K562 (cell line): ENCODE measurements at regions not wholly inside any gene's neighbourhood (a gene's known extent, or its start where the extent isn't known, plus 50 kb on each side); places are given as distances from the start of the nearest gene placed in this dataset.

Experiments used
- ATAC-seq: fragments of 200-7000 bp; cut with Tn5 transposase; 3 replicates; pipeline ENCODE4 v1.9.1; 2020; ENCODE audit warnings: moderate library complexity
- BruUV-seq: library from RNA; stranded (reverse); fragments of 400-500 nt; replicated peaks from 2 replicates; lab custom pipeline; 2021; lab: Mats Ljungman, UMichigan
- CTCF ChIA-PET: fragments of 300-600 bp; formaldehyde crosslinking; extraction: SDS; loops from one replicate; lab custom pipeline; 2021; ENCODE audit warnings: low intra/inter-chr PET ratio; lab: Yijun Ruan, JAX
- POLR2A ChIA-PET: fragments of 300-600, 350-650 bp; sonication (Branson Sonifier 250); formaldehyde crosslinking; extraction: SDS; loops from one replicate; lab custom pipeline; 2021; ENCODE audit warnings: antibody characterized with exemption, inconsistent platforms; lab: Yijun Ruan, JAX
- DNase-seq, 4 experiments: peaks; one replicate each; pipeline versions ENCODE4 v3.0.0 to v3.0.0-alpha.2; 2011 to 2018; ENCODE audit warnings: low spot score in 3 of 4, mixed read lengths in 3 of 4; ENCODE audit errors: extremely low read depth in 1 of 4
- FAIRE-seq: peaks from 2 replicates; lab custom pipeline; 2011; peaks lifted over from hg19 to GRCh38; lab: Jason Lieb, UNC
- H2AFZ ChIP-seq: 2 replicates; pipeline ENCODE4 v1.6.0; 2011; ENCODE audit warnings: low read depth, low read length, control low read depth, inconsistent platforms
- H3K27ac ChIP-seq: fragments of 200-600 bp; 3 replicates; pipeline ENCODE4 v1.8.0; 2011; ENCODE audit warnings: low read depth, mild to moderate bottlenecking, control low read depth, inconsistent platforms, low read length, moderate library complexity, mixed read lengths; ENCODE audit errors: extremely low read depth
- H3K27me3 ChIP-seq, 2 experiments: fragments of 300-600 bp in 1 of 2; 2 replicates in 1 of 2; 3 replicates in 1 of 2; pipeline versions ENCODE4 v1.6.0 to v1.8.0; 2011; ENCODE audit warnings: inconsistent platforms in 2 of 2, low read length in 2 of 2, mild to moderate bottlenecking in 1 of 2, mixed read lengths in 1 of 2, moderate library complexity in 1 of 2; ENCODE audit not compliant: control insufficient read depth in 2 of 2, insufficient read depth in 2 of 2
- H3K36me3 ChIP-seq: fragments of 300-600 bp; 3 replicates; pipeline ENCODE4 v1.8.0; 2011; ENCODE audit warnings: mild to moderate bottlenecking, low read length, inconsistent platforms; ENCODE audit not compliant: control insufficient read depth, insufficient read depth
- H3K4me1 ChIP-seq, 2 experiments: fragments of 200-600 bp in 1 of 2; replicated peaks in 1 of 2; 2 replicates in 1 of 2; 3 replicates in 1 of 2; pipeline versions ENCODE4 v1.5.1 to v1.8.0; 2011; ENCODE audit warnings: inconsistent platforms in 2 of 2, low read length in 2 of 2, mild to moderate bottlenecking in 1 of 2, mixed read lengths in 1 of 2, moderate library complexity in 1 of 2; ENCODE audit not compliant: control insufficient read depth in 2 of 2, insufficient read depth in 2 of 2
- H3K4me2 ChIP-seq: 2 replicates; pipeline ENCODE4 v1.6.1; 2011; ENCODE audit warnings: low read length, control low read depth, inconsistent platforms, mixed read lengths; ENCODE audit not compliant: insufficient read depth
- H3K4me3 ChIP-seq: fragments of 200-600 bp; sonication (generic), shearing (Covaris generic); 2 replicates; pipeline ENCODE4 v1.5.1; 2016; ENCODE audit warnings: control low read depth, inconsistent platforms
- H3K79me2 ChIP-seq: fragments of 200-600 bp; 3 replicates; pipeline ENCODE4 v1.8.0; 2011; ENCODE audit warnings: low read length, inconsistent platforms; ENCODE audit not compliant: control insufficient read depth, insufficient read depth
- H3K9ac ChIP-seq, 2 experiments: 2 replicates each; pipeline versions ENCODE4 v1.6.0 to v1.6.1; 2011; ENCODE audit warnings: low read depth in 2 of 2, low read length in 2 of 2, control low read depth in 1 of 2, inconsistent platforms in 1 of 2, mild to moderate bottlenecking in 1 of 2, mixed read lengths in 1 of 2; ENCODE audit not compliant: insufficient read depth in 1 of 2
- H3K9me1 ChIP-seq: one replicate; pipeline ENCODE4 v1.6.0; 2011; ENCODE audit warnings: inconsistent platforms, mild to moderate bottlenecking, low read length, moderate library complexity; ENCODE audit not compliant: control insufficient read depth, insufficient read depth
- H3K9me3 ChIP-seq: replicated peaks from 2 replicates; pipeline ENCODE4 v1.5.1; 2011; ENCODE audit warnings: low read depth, low read length, inconsistent platforms; ENCODE audit not compliant: control insufficient read depth, insufficient read depth
- H4K20me1 ChIP-seq: replicated peaks from 2 replicates; pipeline ENCODE4 v1.6.1; 2011; ENCODE audit warnings: low read length, inconsistent platforms, mixed read lengths; ENCODE audit not compliant: control insufficient read depth, insufficient read depth
- CBX1 ChIP-seq: sonication (generic); IDR thresholded peaks from 2 replicates; pipeline ENCODE4 v1.6.1; 2016; ENCODE audit warnings: antibody characterized with exemption, low read depth, mild to moderate bottlenecking
- CTCF ChIP-seq, 3 experiments: IDR thresholded peaks in 2 of 3; conservative IDR thresholded peaks in 1 of 3; 2 replicates each; pipeline ENCODE4 v1.5.1; 2011 to 2012; ENCODE audit warnings: low read length in 3 of 3, mild to moderate bottlenecking in 3 of 3, control low read depth in 2 of 3, improper control_type of control experiment in 1 of 3, inconsistent platforms in 1 of 3, low read depth in 1 of 3, mixed read lengths in 1 of 3, moderate library complexity in 1 of 3; ENCODE audit not compliant: insufficient read depth in 2 of 3
- HDAC2 ChIP-seq: fragments of 450-650 bp; IDR thresholded peaks from 2 replicates; pipeline ENCODE4 v1.6.1; 2016; ENCODE audit warnings: mild to moderate bottlenecking
- HDGF ChIP-seq: fragments of 450-650 bp; IDR thresholded peaks from 2 replicates; pipeline ENCODE4 v1.6.1; 2016
- KDM2B ChIP-seq: fragments of 250-450 bp; sonication (Bioruptor Pico); IDR thresholded peaks from 2 replicates; pipeline ENCODE4 v1.8.0; 2021; ENCODE audit warnings: mild to moderate bottlenecking, moderate library complexity
- MCM3 ChIP-seq: fragments of 450-650 bp; IDR thresholded peaks from 2 replicates; pipeline ENCODE4 v1.6.1; 2016
- NKRF ChIP-seq: fragments of 450-650 bp; IDR thresholded peaks from 2 replicates; pipeline ENCODE4 v1.6.1; 2016; ENCODE audit warnings: borderline replicate concordance
- PRMT5 ChIP-seq: sonication (generic); formaldehyde crosslinking; IDR thresholded peaks from 2 replicates; pipeline ENCODE4 v1.5.0; 2020; ENCODE audit warnings: missing genetic modification reagents
- RFX5 ChIP-seq: IDR thresholded peaks from 2 replicates; pipeline ENCODE4 v1.6.1; 2011; ENCODE audit warnings: low read depth, mild to moderate bottlenecking, improper control_type of control experiment, low read length
- SMARCC2 ChIP-seq: fragments of 450-650 bp; IDR thresholded peaks from 2 replicates; pipeline ENCODE4 v1.6.1; 2017; ENCODE audit warnings: antibody characterized with exemption, moderate library complexity, mild to moderate bottlenecking, low read depth
- ZBTB8A ChIP-seq: fragments of 450-650 bp; IDR thresholded peaks from 2 replicates; pipeline ENCODE4 v1.6.1; 2018; ENCODE audit warnings: mild to moderate bottlenecking, moderate library complexity; ENCODE audit not compliant: partially characterized antibody
- ZFX ChIP-seq: sonication (generic); formaldehyde crosslinking; IDR thresholded peaks from 2 replicates; pipeline ENCODE4 v1.8.0; 2022; ENCODE audit warnings: mild to moderate bottlenecking, missing genetic modification reagents, moderate library complexity
- ZNF444 ChIP-seq: fragments of 250-450 bp; sonication (Bioruptor Pico); IDR thresholded peaks from 2 replicates; pipeline ENCODE4 v1.4.0; 2020; ENCODE audit warnings: mild to moderate bottlenecking, moderate library complexity
- ZNF507 ChIP-seq: conservative IDR thresholded peaks from 2 replicates; pipeline ENCODE4 v1.6.1; 2017; ENCODE audit warnings: missing genetic modification characterization, missing compliant biosample characterization
- WGBS: fragments of 100-300 bp; shearing (Covaris generic); methylation state at CpG from one replicate; pipeline ENCODE4 v1.1.6; 2016; ENCODE audit warnings: low coverage, mixed read lengths; ENCODE audit not compliant: insufficient coverage; ENCODE audit errors: missing lambda C conversion rate; 5-methylcytosine and 5-hydroxymethylcytosine counted together
- in situ Hi-C: fragments of 300-500 bp; cut with MboI; formaldehyde crosslinking; loops from 4 replicates; pipeline ENCODE4 v1.15.0; 2018; ENCODE audit warnings: inconsistent platforms, mixed read lengths
- intact Hi-C: fragments of 100-400 bp; cut with micrococcal nuclease; formaldehyde crosslinking; loops from 2 replicates; pipeline ENCODE4 v1.14.2; 2022

- ChIA-PET CTCF (interaction anchor here (0.7 kb wide), 1 partner anchor 1408 kb away, joined by 3 read pairs; no protein-coding TSS in a partner anchor), POLR2A (no interaction called here)
- H3K27me3 ChIP-seq: no peaks in the 10 kb centered on the region; a peak in 1 of 5 replicates
- BruUV-seq: no TSS peak
- ATAC-seq: no peak
- no peak overlapping the region for H3K27ac ChIP-seq
- in situ Hi-C loops: no loop called here
- H3K36me3 ChIP-seq: no peaks in the 10 kb centered on the region
- no peak for DNase-seq
- no peaks in the 10 kb centered on the region for H3K4me1 ChIP-seq
- intact Hi-C loops: no loop called here
- H2AFZ ChIP-seq: no peak overlapping the region
- 2% methylated on average over 14 of the region's 14 CpGs for WGBS
- H3K9me1 ChIP-seq: no peaks in the 10 kb centered on the region
- H3K4me2 ChIP-seq: no peak overlapping the region
- H3K9ac ChIP-seq: no peak overlapping the region
- no peaks in the 10 kb centered on the region for H3K9me3 ChIP-seq
- FAIRE-seq: no peak
- no peaks in the 10 kb centered on the region for H3K79me2 ChIP-seq
- TF ChIP-seq SMARCC2: no peak
- TF ChIP-seq CTCF (IDR thresholded peaks at IDR 0.05 in 2 of 3, conservative IDR thresholded peaks at IDR 0.05 in 1 of 3; ENCODE audit: insufficient read depth in 2 of 3, low read depth in 1 of 3, low read length in 3 of 3): 0 out of 6 replicates have a peak, but pooled peaks of 2 of the 3 experiments have one; percentile 1 to 4
- H4K20me1 ChIP-seq: no peaks in the 10 kb centered on the region
- no peak overlapping the region for H3K4me3 ChIP-seq
These were observed 220.6 kb upstream of the ZFHX3 start for GRCh38 chr16:73268366-73268993.

- in situ Hi-C loops: no loop called here
- TF ChIP-seq KDM2B (CRISPR knock-in tag) (no peak), MCM3 (no peak), CBX1 (no peak), RFX5 (no peak), ZBTB8A (no peak), NKRF (no peak), ZNF507 (tag) (no peak), HDAC2 (no peak), ZNF444 (CRISPR knock-in tag) (no peak), HDGF (no peak), PRMT5 (CRISPR knock-in tag) (no peak), ZFX (CRISPR knock-in tag) (no peak)
These were observed 218.0 kb upstream of the ZFHX3 start for GRCh38 chr16:73265935-73266334.

More at GRCh38 chr16:73265935-73266334, 218.0 kb upstream of the ZFHX3 start:
- no peaks in the 10 kb centered on the region for H4K20me1 ChIP-seq
- 2% methylated on average over 5 of the region's 5 CpGs for WGBS
- no peak overlapping the region for H3K27ac ChIP-seq
- no peak overlapping the region for H3K9ac ChIP-seq
- H3K4me2 ChIP-seq: no peak overlapping the region
- no peaks in the 10 kb centered on the region for H3K9me1 ChIP-seq
- no peaks in the 10 kb centered on the region for H3K9me3 ChIP-seq
- ATAC-seq: no peak
- no peaks in the 10 kb centered on the region for H3K79me2 ChIP-seq
- no TSS peak for BruUV-seq
- H3K4me3 ChIP-seq: no peak overlapping the region
- H2AFZ ChIP-seq: no peak overlapping the region
- no peaks in the 10 kb centered on the region; a peak in 1 of 5 replicates for H3K27me3 ChIP-seq
- FAIRE-seq: no peak
- intact Hi-C loops: no loop called here
- no peaks in the 10 kb centered on the region for H3K4me1 ChIP-seq
- H3K36me3 ChIP-seq: no peaks in the 10 kb centered on the region
- POLR2A ChIA-PET: interaction anchor here (0.6 kb wide), 1 partner anchor 61 kb away, joined by 3 read pairs; no protein-coding TSS in a partner anchor
- CTCF ChIA-PET: no interaction called here
- DNase-seq: no peak
